ENCODE measurements at regions not wholly inside any gene's neighbourhood (a gene's known extent, or its start where the extent isn't known, plus 50 kb on each side); places are given as distances from the start of the nearest gene placed in this dataset.

DNA sequence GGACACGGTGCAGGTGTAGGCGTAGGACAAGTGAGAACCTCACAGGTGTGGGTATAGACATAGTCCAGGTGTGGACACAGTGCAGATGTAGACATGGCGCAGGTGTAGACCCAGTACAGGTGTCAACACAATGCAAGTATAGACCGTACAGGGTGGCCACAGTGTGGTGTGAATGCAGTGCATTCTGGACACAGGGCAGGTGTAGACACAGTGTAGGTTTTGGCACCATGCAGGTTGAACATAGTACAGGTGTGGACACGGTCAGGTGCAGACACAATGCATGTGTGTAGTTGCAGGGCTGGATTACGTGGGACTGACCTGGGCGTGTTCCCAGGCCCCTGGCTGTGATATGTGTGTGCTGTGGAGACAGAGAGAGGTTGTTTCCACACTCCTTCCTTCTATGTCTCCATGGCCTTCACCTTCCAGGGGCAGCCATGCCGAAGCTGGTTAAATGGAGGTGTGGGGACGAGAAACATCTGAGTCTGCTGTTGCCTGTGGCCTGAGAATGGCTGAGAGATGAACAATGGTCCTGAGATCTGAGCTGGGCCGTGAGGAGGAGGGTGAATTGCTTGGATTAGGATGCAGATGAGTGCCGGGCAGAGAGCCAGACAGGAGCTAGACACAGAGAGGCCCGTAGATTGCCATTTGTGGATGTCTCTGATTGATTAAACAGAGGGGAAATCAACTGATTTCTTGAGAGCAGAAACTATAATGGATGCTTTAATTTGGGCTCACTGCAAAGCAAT, 343.9 kb upstream of the SHH start:
- no peak for DNase-seq (ENCODE audit: low read depth)
- no peak for TF ChIP-seq CTCF (IDR thresholded peaks at IDR 0.05; ENCODE audit: control insufficient read depth, extremely low read depth, insufficient read depth)
- H3K4me3 ChIP-seq (ENCODE audit: low read depth, low read length), result no peak overlapping the region

- TF ChIP-seq CTCF (IDR thresholded peaks at IDR 0.05; ENCODE audit: control insufficient read depth, extremely low read depth, insufficient read depth), result no peak
- H3K4me3 ChIP-seq (ENCODE audit: low read depth, low read length), result no peak overlapping the region
- no peak for DNase-seq (ENCODE audit: low read depth)
Measured at GRCh38 chr7:156153590-156153989, 341.3 kb upstream of the SHH start.

DNA sequence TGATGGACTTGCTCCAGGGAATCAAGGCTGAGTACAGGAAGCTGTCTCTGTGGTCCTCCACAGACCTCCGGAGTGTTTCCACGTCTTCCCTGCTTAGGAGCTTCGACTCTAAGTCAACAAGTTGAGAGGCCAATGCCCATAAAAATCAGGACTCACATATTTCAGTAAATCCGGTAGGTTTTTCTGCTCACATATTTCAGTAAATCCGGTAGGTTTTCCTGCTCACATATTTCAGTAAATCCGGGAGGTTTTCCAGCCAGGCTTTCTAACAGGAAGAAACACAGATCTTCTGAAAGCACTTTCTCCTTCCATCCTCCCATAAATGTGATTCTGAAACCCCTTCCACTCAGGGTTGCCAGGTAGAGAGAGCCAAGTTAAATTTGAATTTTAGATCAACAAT, 340.1 kb upstream of the SHH start:
- DNase-seq (ENCODE audit: low read depth), result peak; percentile 51
- no peak overlapping the region for H3K4me3 ChIP-seq (ENCODE audit: low read depth, low read length)
- no peak for TF ChIP-seq CTCF (IDR thresholded peaks at IDR 0.05; ENCODE audit: control insufficient read depth, extremely low read depth, insufficient read depth)

GRCh38 chr7:156151658-156152057, 339.4 kb upstream of the SHH start:
- H3K4me3 ChIP-seq (ENCODE audit: low read depth, low read length), result no peak overlapping the region
- no peak for DNase-seq (ENCODE audit: low read depth)
- TF ChIP-seq CTCF (IDR thresholded peaks at IDR 0.05; ENCODE audit: control insufficient read depth, extremely low read depth, insufficient read depth), result no peak

DNA sequence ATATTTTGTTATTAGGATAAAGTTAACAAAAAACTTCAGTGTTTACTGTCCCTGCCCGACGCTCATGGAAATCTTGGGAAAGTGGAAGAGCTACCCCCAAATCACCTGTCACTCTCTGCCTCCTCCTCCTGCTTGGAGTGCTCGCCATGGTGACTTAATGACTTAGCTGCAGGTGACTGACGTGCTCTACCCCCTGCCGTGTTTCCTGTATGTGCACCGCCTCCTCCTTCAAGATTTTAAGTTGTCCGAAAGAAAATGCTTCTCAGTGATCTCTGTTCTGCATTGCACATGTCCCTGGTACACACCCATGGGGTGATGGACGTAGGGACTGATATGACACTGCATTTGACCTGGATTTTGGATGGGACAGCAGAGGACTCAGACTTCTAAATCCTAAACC, 338.8 kb upstream of the SHH start:
- DNase-seq (ENCODE audit: low read depth), result no peak
- no peak overlapping the region for H3K4me3 ChIP-seq (ENCODE audit: low read depth, low read length)
- TF ChIP-seq CTCF (IDR thresholded peaks at IDR 0.05; ENCODE audit: control insufficient read depth, extremely low read depth, insufficient read depth), result no peak

GRCh38 chr7:156148995-156149394, 336.7 kb upstream of the SHH start:
- no peak for DNase-seq (ENCODE audit: low read depth)
- no peak overlapping the region for H3K4me3 ChIP-seq (ENCODE audit: low read depth, low read length)
- TF ChIP-seq CTCF (IDR thresholded peaks at IDR 0.05; ENCODE audit: control insufficient read depth, extremely low read depth, insufficient read depth), result no peak

DNA sequence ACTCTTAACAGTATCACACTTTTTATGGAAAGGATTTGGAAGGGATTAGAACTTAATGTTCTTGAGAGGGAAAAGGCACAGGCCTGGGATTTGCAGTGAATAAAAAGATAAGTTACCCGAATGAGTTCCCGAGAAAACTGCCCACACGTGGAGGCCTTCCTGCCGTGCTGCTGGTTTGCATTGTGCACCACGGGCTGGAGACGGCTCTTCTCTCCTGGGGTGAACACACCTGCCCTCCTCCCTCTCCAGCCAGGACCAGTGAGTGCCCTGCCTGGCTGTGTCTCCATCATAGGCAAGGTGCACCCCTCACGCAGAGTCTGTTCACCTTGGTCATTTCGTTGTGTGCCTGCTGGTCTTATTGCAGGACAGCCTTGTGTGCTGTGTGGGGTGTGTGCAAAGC, 336.3 kb upstream of the SHH start:
- TF ChIP-seq CTCF (IDR thresholded peaks at IDR 0.05; ENCODE audit: control insufficient read depth, extremely low read depth, insufficient read depth), result no peak
- H3K4me3 ChIP-seq (ENCODE audit: low read depth, low read length), result no peak overlapping the region
- no peak for DNase-seq (ENCODE audit: low read depth)

Measured in LNCaP clone FGC (cell line).